MM.1S (cell line): ENCODE measurements at regions not wholly inside any gene's neighbourhood (a gene's known extent, or its start where the extent isn't known, plus 50 kb on each side); places are given as distances from the start of the nearest gene placed in this dataset.

Experiments
- DNase-seq: peaks from one replicate; pipeline ENCODE4 v3.0.0-alpha.2; 2015
- H2AFZ ChIP-seq: fragments of 300-600 bp; sonication (generic); 2 replicates; pipeline ENCODE4 v1.6.0; 2016; ENCODE audit warnings: antibody characterized with exemption, low read length
- H3F3A ChIP-seq: fragments of 300-600 bp; sonication (generic); 2 replicates; pipeline ENCODE4 v1.6.1; 2016; ENCODE audit warnings: mild to moderate bottlenecking, antibody characterized with exemption, low read length, moderate library complexity, mixed read lengths; ENCODE audit not compliant: insufficient read depth
- H3K27ac ChIP-seq: fragments of 300-600 bp; sonication (generic); 2 replicates; pipeline ENCODE4 v1.5.1; 2016; ENCODE audit warnings: mild to moderate bottlenecking, low read length
- H3K27me3 ChIP-seq: fragments of 300-600 bp; sonication (generic); replicated peaks from 2 replicates; pipeline ENCODE4 v1.6.0; 2016; ENCODE audit warnings: low read length; ENCODE audit not compliant: insufficient read depth
- H3K36me3 ChIP-seq: fragments of 300-600 bp; sonication (generic); replicated peaks from 2 replicates; pipeline ENCODE4 v1.6.1; 2016; ENCODE audit warnings: mild to moderate bottlenecking, low read length, mixed read lengths; ENCODE audit not compliant: insufficient read depth
- H3K4me1 ChIP-seq: fragments of 300-600 bp; sonication (generic); 2 replicates; pipeline ENCODE4 v1.6.1; 2016; ENCODE audit warnings: low read length, mixed read lengths
- H3K4me2 ChIP-seq: fragments of 300-600 bp; sonication (generic); 2 replicates; pipeline ENCODE4 v1.6.0; 2016; ENCODE audit warnings: low read depth, low read length
- H3K4me3 ChIP-seq: fragments of 300-600 bp; sonication (generic); 2 replicates; pipeline ENCODE4 v1.5.1; 2016; ENCODE audit warnings: low read length, mixed read lengths
- H3K79me2 ChIP-seq: fragments of 300-600 bp; sonication (generic); 2 replicates; pipeline ENCODE4 v1.6.1; 2016; ENCODE audit warnings: mixed run types, low read length, mixed read lengths
- H3K9ac ChIP-seq: fragments of 300-600 bp; sonication (generic); 2 replicates; pipeline ENCODE4 v1.6.1; 2016; ENCODE audit warnings: low read length, mixed read lengths
- H3K9me2 ChIP-seq: fragments of 300-600 bp; sonication (generic); replicated peaks from 2 replicates; pipeline ENCODE4 v1.6.1; 2016; ENCODE audit warnings: mild to moderate bottlenecking, low read length, mixed read lengths; ENCODE audit not compliant: insufficient read depth
- H3K9me3 ChIP-seq: fragments of 300-600 bp; sonication (generic); replicated peaks from 2 replicates; pipeline ENCODE4 v1.6.1; 2016; ENCODE audit warnings: mild to moderate bottlenecking, low read length, mixed read lengths; ENCODE audit not compliant: insufficient read depth
- H4K20me1 ChIP-seq: fragments of 300-600 bp; sonication (generic); 2 replicates; pipeline ENCODE4 v1.6.1; 2016; ENCODE audit warnings: mild to moderate bottlenecking, low read length, moderate library complexity, mixed read lengths; ENCODE audit not compliant: insufficient read depth
- CTCF ChIP-seq: fragments of 300-600 bp; sonication (generic); IDR thresholded peaks from 2 replicates; pipeline ENCODE4 v1.5.1; 2016; ENCODE audit warnings: antibody characterized with exemption, low read length, mixed read lengths
- EZH2 ChIP-seq: fragments of 300-600 bp; sonication (generic); optimal IDR thresholded peaks from 2 replicates; pipeline ENCODE3; 2017; ENCODE audit warnings: low read depth, mild to moderate bottlenecking, antibody characterized with exemption, low read length, mixed read lengths
- EZH2phosphoT487 ChIP-seq: fragments of 300-600 bp; sonication (generic); IDR thresholded peaks from 2 replicates; pipeline ENCODE4 v1.6.1; 2018; ENCODE audit warnings: antibody characterized with exemption, low read length

GRCh38 chr15:68877626-68878025 lies 52.7 kb upstream of the SPESP1 start:
- no peak for TF ChIP-seq EZH2phosphoT487
- TF ChIP-seq EZH2: no peak
- no peak for TF ChIP-seq CTCF
- H3K4me3 ChIP-seq: no peak overlapping the region
- no peaks in the 10 kb centered on the region for H3K79me2 ChIP-seq
- DNase-seq: no peak
- H3K4me2 ChIP-seq: no peak overlapping the region
- no peaks in the 10 kb centered on the region for H3K4me1 ChIP-seq
- no peaks in the 10 kb centered on the region for H3K9me3 ChIP-seq
- no peak overlapping the region for H3K27ac ChIP-seq
- no peaks in the 10 kb centered on the region for H3K36me3 ChIP-seq
- no peaks in the 10 kb centered on the region for H4K20me1 ChIP-seq
- H3K9ac ChIP-seq: no peak overlapping the region
- H3K9me2 ChIP-seq: no peaks in the 10 kb centered on the region
- H3K27me3 ChIP-seq: no peaks in the 10 kb centered on the region
- no peak overlapping the region for H2AFZ ChIP-seq
- H3F3A ChIP-seq: no peaks in the 10 kb centered on the region

- Histone ChIP-seq H3F3A (no peaks in the 10 kb centered on the region), H3K9me3 (no peaks in the 10 kb centered on the region), H3K9me2 (no peaks in the 10 kb centered on the region), H3K4me2 (no peak overlapping the region), H3K36me3 (no peaks in the 10 kb centered on the region), H3K27ac (no peak overlapping the region), H3K79me2 (no peaks in the 10 kb centered on the region), H3K9ac (no peak overlapping the region), H3K4me1 (no peaks in the 10 kb centered on the region), H3K4me3 (no peak overlapping the region), H3K27me3 (no peaks in the 10 kb centered on the region), H4K20me1 (no peaks in the 10 kb centered on the region), H2AFZ (no peak overlapping the region)
- TF ChIP-seq CTCF (no peak), EZH2phosphoT487 (no peak), EZH2 (no peak)
- DNase-seq: no peak
Measured at GRCh38 chr15:68880382-68880781, 49.9 kb upstream of the SPESP1 start.
